Hematopoietic multipotent progenitor cell treated with erythropoietin and hydrocortisone succinate and interleukin-3 and kit ligand, for 15 days (in vitro differentiated cells): ENCODE measurements at regions not wholly inside any gene's neighbourhood (a gene's known extent, or its start where the extent isn't known, plus 50 kb on each side); places are given as distances from the start of the nearest gene placed in this dataset.
"Not testable (repeated sequence)": the region's sequence is repeated elsewhere in the genome, so short reads cannot be mapped to it uniquely, and the experiment has no call there.

Source experiments
- DNase-seq: peaks from one replicate; pipeline ENCODE4 v3.0.0-alpha.2; 2015; ENCODE audit warnings: low spot score

DNA sequence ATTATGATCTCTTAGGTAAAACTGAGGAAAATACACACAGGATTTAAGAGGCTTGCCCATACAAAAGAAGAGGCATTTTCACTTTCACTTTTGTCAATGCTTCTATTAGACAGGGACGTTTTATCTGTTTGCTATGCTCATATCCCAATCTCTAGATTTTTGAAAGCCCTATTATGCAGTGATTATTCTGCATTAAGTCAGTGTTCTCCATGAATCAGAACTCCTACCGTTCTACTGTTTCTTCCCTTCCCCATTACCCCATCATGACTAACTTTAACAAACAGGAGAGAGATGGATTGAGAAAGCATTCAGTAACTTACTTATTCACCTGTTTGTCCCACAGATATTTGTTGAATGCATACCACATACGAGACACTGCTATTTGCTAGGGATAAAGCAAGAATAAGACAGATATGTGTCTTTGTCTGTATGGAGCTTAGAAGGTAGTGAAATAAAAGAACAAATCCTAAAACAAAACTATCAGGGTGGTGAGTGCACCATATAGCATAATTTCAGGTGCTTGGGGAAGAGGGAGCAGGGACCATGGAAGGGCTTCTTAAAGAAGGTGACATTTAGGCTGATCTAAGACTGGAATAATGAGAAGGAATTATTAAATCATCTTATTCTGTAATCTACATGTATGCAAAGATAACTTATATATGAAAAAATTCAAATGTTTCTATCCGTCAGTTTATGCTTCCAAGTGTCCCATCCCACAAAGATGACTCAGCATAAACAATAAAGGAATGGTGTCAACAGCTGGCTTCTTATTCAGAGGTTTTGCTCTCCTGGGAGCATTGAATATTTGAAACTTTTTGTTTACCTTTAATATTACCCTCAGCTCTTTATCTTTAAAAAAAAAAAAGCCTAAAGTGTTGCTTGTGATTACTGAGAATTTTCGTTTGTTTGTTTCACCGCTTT is 328.1 kb downstream of the HINT1 start:
- no peak for DNase-seq

DNA sequence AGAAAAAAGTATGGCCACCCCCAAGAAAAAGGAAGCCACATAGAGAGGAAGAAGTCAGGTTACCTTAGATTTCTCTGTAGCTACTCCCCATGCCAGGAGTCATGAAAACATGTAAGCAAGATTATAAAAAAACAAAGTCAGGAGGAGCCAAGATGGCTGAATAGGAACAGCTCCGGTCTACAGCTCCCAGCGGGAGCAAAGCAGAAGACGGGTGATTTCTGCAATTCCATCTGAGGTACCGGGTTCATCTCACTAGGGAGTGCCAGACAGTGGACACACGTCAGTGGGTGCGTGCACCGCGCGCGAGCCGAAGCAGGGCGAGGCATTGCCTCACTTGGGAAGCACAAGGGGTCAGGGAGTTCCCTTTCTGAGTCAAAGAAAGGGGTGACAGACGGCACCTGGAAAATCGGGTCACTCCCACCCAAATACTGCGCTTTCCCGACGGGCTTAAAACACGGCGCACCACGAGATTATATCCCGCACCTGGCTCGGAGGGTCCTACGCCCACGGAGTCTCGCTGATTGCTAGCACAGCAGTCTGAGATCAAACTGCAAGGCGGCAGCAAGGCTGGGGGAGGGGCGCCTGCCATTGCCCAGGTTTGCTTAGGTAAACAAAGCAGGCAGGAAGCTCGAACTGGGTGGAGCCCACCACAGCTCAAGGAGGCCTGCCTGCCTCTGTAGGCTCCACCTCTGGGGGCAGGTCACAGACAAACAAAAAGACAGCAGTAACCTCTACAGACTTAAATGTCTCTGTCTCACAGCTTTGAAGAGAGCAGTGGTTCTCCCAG is 347.3 kb downstream of the HINT1 start:
- DNase-seq, result not testable (repeated sequence)

- no peak for DNase-seq
Measured at GRCh38 chr5:130815246-130815645, 349.8 kb downstream of the HINT1 start.

- no peak for DNase-seq
Measured at GRCh38 chr5:130808691-130809090, 356.4 kb downstream of the HINT1 start.

DNA sequence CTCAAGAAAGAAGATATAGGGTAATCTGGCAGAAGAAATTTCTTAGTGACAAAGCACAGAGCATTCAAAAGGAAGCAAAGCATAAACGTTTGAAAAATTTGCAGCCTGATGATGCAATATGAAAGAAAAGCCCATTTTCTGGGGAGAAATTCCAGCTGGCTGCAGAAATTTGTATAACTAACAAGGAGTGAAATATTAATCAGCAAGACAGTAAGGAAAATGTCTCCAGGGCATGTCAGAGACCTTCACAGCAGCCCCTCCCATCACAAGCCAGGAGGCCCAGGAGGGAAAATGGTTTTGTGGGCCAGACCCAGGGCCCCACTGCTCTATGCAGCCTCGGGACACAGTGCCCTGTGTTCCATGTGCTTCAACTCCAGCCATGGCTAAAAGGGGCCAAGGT is 359.4 kb downstream of the HINT1 start:
- no peak for DNase-seq

DNA sequence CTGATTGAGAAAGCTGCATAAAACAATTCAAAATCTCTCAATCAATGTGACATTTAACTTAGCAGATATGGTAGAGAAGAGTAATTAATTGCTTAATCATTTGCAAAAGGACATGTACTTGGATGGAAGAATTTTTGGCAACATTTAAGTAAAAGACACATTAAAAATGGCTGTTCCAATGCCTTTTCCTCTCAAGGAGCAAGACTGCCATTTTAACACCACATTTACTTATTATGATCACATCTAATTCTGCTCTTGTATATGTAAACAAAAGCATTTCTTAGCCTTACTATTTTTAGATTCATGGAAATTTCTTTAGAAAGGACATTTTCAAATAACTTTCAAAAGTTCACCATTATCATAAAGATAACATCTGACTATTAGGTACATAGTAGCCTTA is 360.0 kb downstream of the HINT1 start:
- DNase-seq, result no peak

- DNase-seq, result no peak
Measured at GRCh38 chr5:130801963-130802362, 363.1 kb downstream of the HINT1 start.

GRCh38 chr5:130799015-130799414 is 366.0 kb downstream of the HINT1 start:
- no peak for DNase-seq

GRCh38 chr5:130797303-130797702 is 367.8 kb downstream of the HINT1 start:
- DNase-seq, result no peak

DNA sequence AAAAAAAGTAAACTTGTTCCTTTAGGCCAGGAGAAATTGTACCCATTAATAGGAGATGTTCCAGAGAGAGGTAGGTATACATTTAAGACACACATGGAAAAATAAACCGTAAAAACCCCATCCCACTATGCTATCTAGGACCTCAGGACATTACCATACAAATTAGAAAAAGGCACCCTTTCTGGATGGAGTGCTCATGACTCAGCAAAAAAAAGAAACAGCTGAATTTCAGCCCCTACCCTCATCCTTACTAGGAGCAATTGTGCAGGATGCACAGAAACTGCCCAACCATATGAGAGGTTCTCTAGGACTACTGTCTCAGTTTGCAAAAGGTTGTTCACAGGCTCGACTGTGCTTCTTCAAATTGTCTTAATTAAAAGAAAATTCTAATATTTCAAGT is 368.2 kb downstream of the HINT1 start:
- DNase-seq, result no peak

- no peak for DNase-seq
Measured at GRCh38 chr5:130796032-130796431, 369.0 kb downstream of the HINT1 start.

DNA sequence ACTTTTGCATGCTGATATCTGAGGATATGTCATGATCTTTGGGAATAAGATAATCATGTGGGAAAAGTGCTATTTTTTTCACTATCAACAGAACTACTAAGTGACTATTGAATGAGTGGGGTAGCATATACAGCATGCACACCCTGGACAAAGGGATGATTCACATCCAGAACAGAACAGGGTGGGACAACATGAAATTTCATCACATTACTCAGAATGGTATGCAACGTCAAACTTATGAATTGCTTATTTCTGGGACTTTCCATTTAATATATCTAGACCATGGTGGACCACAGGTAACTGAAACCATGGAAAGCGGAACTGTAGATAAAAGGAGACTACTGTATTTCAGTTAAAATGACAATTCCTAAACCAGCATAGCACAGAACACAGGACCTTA is 370.0 kb downstream of the HINT1 start:
- DNase-seq, result no peak

GRCh38 chr5:130777794-130778193 is 387.3 kb downstream of the HINT1 start:
- no peak for DNase-seq

DNA sequence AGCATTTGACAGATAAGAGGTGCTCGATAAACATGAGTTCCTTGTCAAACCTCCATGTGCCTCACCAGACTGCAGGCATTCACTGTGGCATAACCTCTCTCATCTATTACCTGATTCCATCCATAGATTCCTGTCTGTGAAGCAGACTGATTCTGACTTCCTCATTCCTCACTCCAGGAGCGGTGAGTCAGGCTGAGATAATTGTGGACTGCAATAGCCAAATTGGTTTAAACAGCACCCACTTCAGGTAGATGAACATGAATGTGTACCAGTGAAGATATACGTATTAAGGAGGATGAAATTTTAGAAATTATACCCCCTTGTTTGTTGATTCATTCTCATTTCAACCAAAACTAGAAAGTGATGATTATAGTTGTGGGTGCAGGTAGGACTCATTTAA is 391.2 kb downstream of the HINT1 start:
- no peak for DNase-seq

GRCh38 chr5:130762031-130762430 is 403.0 kb downstream of the HINT1 start:
- DNase-seq, result no peak

DNA sequence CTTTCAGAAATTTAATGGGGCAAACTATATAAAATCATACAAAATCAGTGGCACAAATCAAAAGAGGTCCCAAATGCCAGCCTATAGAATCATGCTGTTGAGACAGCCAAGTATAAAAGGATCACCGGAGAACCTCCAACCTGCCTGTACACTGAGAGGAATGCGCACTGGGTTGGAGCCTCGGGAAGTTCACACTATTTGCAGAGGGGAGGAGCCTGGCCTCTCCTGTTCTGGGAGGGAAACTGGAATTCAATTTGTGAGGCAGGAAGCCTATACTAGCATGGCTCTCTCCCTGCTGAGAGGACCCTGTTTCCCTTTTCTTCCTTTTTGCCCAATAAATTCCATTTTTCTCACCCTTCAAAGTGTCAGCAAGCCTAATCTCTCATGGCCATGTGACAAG is 406.0 kb downstream of the HINT1 start:
- DNase-seq, result no peak

DNA sequence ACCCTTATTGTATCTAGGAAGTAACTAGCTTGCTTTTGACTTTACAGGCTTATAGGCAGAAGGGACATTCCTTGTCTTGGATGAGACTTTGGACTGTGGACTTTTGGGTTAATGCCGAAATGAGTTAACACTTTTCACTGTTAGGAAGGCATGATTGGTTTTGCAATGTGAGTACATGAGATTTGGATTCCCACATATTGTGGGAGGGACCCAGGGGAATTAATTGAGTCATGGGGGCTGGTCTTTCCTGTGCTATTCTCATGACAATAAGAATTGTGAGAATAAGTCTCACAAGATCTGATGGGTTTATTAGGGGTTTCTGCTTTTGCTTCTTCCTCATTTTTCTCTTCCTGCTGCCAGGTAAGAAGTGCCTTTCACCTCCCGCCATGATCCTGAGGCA is 417.5 kb downstream of the HINT1 start:
- no peak for DNase-seq

DNA sequence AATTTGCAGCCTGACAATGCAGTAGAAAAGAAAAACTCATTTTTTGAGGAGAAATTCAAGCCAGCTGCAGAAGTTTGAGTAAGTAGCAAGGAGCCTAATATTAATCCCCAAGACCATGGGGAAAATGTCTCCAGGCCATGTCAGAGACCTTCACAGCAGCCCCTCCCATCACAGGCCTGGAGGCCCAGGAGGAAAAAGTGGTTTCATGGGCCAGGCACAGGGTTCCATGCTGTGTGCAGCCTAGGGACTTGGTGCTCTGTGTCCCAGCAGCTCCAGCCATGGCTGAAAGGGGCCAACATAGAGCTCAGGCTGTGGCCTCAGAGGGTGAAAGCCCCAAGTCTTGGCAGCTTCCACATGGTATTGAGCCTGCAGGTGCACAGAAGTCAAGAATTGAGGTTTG is 418.4 kb downstream of the HINT1 start:
- DNase-seq, result not testable (repeated sequence)

DNA sequence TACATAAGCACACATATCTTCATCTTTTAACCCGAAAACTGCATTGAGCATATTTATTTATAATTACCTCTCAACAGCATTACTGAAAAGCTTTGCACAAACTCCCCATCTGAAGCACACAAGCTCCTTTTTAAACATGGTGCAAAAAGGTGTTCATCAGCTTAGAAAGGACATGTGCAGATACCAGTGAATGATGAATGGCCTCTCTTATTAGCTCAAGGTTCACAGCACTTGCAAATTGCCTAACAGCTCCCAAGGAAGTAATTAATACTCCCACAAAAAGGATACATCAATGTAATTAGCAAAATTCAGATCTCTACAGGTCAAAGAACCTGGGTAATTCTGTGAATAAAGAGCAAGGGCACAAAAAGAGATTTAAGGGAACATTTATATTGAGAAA is 422.0 kb downstream of the HINT1 start:
- DNase-seq, result no peak

- DNase-seq, result no peak
Measured at GRCh38 chr5:130740047-130740569, 424.9 kb downstream of the HINT1 start.

DNA sequence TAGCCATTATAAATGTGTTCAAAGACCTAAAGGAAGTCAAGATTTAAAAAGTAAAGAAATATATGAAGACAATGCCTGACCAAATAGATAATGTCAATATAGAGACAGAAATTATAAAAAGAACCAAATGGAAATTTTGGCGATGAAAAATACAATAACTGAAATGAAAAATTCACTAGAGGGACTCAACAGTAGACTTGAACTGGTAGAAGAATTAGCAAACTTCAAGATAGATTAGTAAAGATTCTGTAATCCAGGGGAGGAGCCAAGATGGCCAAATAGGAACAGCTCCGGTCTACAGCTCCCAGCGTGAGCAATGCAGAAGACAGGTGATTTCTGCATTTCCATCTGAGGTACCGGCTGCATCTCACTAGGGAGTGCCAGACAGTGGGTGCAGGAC is 433.2 kb downstream of the HINT1 start:
- no peak for DNase-seq

GRCh38 chr5:130729541-130729940 is 435.5 kb downstream of the HINT1 start:
- no peak for DNase-seq

GRCh38 chr5:130727830-130728229 is 437.2 kb downstream of the HINT1 start:
- DNase-seq, result no peak
